Ovary (tissue), 7 donors: ENCODE measurements at regions not wholly inside any gene's neighbourhood (a gene's known extent, or its start where the extent isn't known, plus 50 kb on each side); places are given as distances from the start of the nearest gene placed in this dataset.

Experiments
- DNase-seq, 5 donors: peaks; one replicate each; pipeline ENCODE4 v3.0.0-alpha.2; 2019 to 2020
- H3K27ac ChIP-seq, 2 donors: fragments of 200-600 bp; one replicate each; pipeline versions ENCODE4 v1.5.1 to v1.8.0; 2019 to 2022
- H3K27me3 ChIP-seq: fragments of 200-600 bp; one replicate; pipeline ENCODE4 v1.8.0; 2022
- H3K36me3 ChIP-seq: fragments of 200-600 bp; sonication (generic); one replicate; pipeline ENCODE4 v1.5.1; 2019
- H3K4me1 ChIP-seq: one replicate; pipeline ENCODE4 v1.8.1; 2013; ENCODE audit warnings: mild to moderate bottlenecking, moderate library complexity; ENCODE audit not compliant: insufficient read depth
- H3K4me3 ChIP-seq: fragments of 200-600 bp; sonication (generic); one replicate; pipeline ENCODE4 v1.5.1; 2017
- H3K9me3 ChIP-seq, 2 donors: fragments of 200-600 bp in 1 of 2; sonication (generic) in 1 of 2; one replicate each; pipeline versions ENCODE4 v1.5.1 to v1.8.1; 2013 to 2019; ENCODE audit warnings: mild to moderate bottlenecking in 1 of 2, moderate library complexity in 1 of 2
- CTCF ChIP-seq, 3 donors: fragments of 450-650 bp in 2 of 3; fragments of 200-600 bp in 1 of 3; IDR thresholded peaks; one replicate each; pipeline versions ENCODE4 v1.5.1 to v1.8.0; 2016 to 2022; ENCODE audit warnings: antibody characterized with exemption in 3 of 3, mild to moderate bottlenecking in 1 of 3
- EP300 ChIP-seq: sonication (generic); formaldehyde crosslinking; IDR thresholded peaks from one replicate; pipeline ENCODE4 v1.6.1; 2017; ENCODE audit warnings: antibody characterized with exemption
- POLR2A ChIP-seq: fragments of 450-650 bp; IDR thresholded peaks from one replicate; pipeline ENCODE4 v1.6.1; 2017; ENCODE audit warnings: antibody characterized with exemption, mild to moderate bottlenecking, moderate library complexity
- WGBS, 3 donors: extraction: QIAGEN DNeasy Blood & Tissue Kit in 1 of 3; methylation state at CpG; one replicate each; pipeline versions ENCODE4 v1.1.5 to v1.1.7; 2013 to 2017; 5-methylcytosine and 5-hydroxymethylcytosine counted together
- intact Hi-C, 4 donors: fragments of 100-400 bp; cut with DNase I; formaldehyde crosslinking; loops; one replicate each; pipeline versions ENCODE4 v1.11.0 to v1.15.1; 2022 to 2023
- donor health status: DM: no; HTN: no; CAD: no; lungs with moderate emphysema.
- donor health status: DM: no; HTN: no; CAD: no.
- donor health status: Bipolar disorder and iron deficiency.
- donor health status: DM: no; HTN: no; CAD: no.
- donor health status: DM: yes; HTN: yes; CAD: no.

- WGBS, 3 donors, result 71 to 81% (median 74%) methylated on average over 5 of the region's 5 CpGs
- H3K36me3 ChIP-seq, result no peaks in the 10 kb centered on the region
- peaks cover 20% of the 10 kb centered on the region for H3K4me1 ChIP-seq
- intact Hi-C loops, result no loop called here
- H3K27me3 ChIP-seq, result no peaks in the 10 kb centered on the region
- DNase-seq, result no peak
- no peak for TF ChIP-seq CTCF (IDR thresholded peaks at IDR 0.05)
- no peak for TF ChIP-seq POLR2A
- TF ChIP-seq EP300, result no peak
- H3K9me3 ChIP-seq, result no peaks in the 10 kb centered on the region
- no peak overlapping the region for H3K27ac ChIP-seq
- no peak overlapping the region for H3K4me3 ChIP-seq
Observed at GRCh38 chr3:72244396-72244795, 459.4 kb upstream of the PROK2 start.

GRCh38 chr3:72242326-72242725 is 457.4 kb upstream of the PROK2 start:
- intact Hi-C loops, result no loop called here
- no peak for DNase-seq
- Histone ChIP-seq H3K4me3 (no peak overlapping the region), H3K27ac (no peak overlapping the region), H3K4me1 (peaks cover 23% of the 10 kb centered on the region), H3K36me3 (no peaks in the 10 kb centered on the region), H3K9me3 (no peaks in the 10 kb centered on the region), H3K27me3 (no peaks in the 10 kb centered on the region)
- WGBS, 3 donors, result 37 to 42% (median 40%) methylated on average over 2 of the region's 2 CpGs
- TF ChIP-seq CTCF (IDR thresholded peaks at IDR 0.05) (no peak), EP300 (no peak), POLR2A (no peak)

- Histone ChIP-seq H3K4me3 (no peak overlapping the region), H3K27me3 (no peaks in the 10 kb centered on the region), H3K9me3 (no peaks in the 10 kb centered on the region), H3K27ac (no peak overlapping the region), H3K4me1 (peaks cover 23% of the 10 kb centered on the region), H3K36me3 (no peaks in the 10 kb centered on the region)
- no peak for DNase-seq
- intact Hi-C loops, result no loop called here
- no peak for TF ChIP-seq POLR2A
- TF ChIP-seq CTCF (IDR thresholded peaks at IDR 0.05), result no peak
- 96 to 100% (median 98%) methylated on average over 1 of the region's 1 CpG for WGBS, 3 donors
Observed at GRCh38 chr3:72241525-72241924, 456.6 kb upstream of the PROK2 start.

GRCh38 chr3:72240531-72240930 is 455.6 kb upstream of the PROK2 start:
- DNase-seq, result no peak
- no peak for TF ChIP-seq EP300
- no peaks in the 10 kb centered on the region for H3K9me3 ChIP-seq
- 85 to 88% (median 87%) methylated on average over 4 of the region's 4 CpGs for WGBS, 3 donors
- intact Hi-C loops, result no loop called here
- H3K4me3 ChIP-seq, result no peak overlapping the region
- H3K36me3 ChIP-seq, result no peaks in the 10 kb centered on the region
- H3K4me1 ChIP-seq, result peaks cover 21% of the 10 kb centered on the region
- H3K27me3 ChIP-seq, result no peaks in the 10 kb centered on the region
- H3K27ac ChIP-seq, result no peak overlapping the region

- Histone ChIP-seq H3K9me3 (no peaks in the 10 kb centered on the region), H3K27ac (no peak overlapping the region), H3K27me3 (no peaks in the 10 kb centered on the region), H3K4me3 (no peak overlapping the region), H3K36me3 (no peaks in the 10 kb centered on the region), H3K4me1 (peaks cover 10% of the 10 kb centered on the region)
- intact Hi-C loops, result no loop called here
- TF ChIP-seq POLR2A, result no peak
- no peak for TF ChIP-seq CTCF (IDR thresholded peaks at IDR 0.05)
- TF ChIP-seq EP300, result no peak
- 51 to 57% (median 53%) methylated on average over 3 of the region's 3 CpGs for WGBS, 3 donors
- DNase-seq, result no peak
Observed at GRCh38 chr3:72238801-72239200, 453.9 kb upstream of the PROK2 start.
